ENCODE measurements at regions not wholly inside any gene's neighbourhood (a gene's known extent, or its start where the extent isn't known, plus 50 kb on each side); places are given as distances from the start of the nearest gene placed in this dataset.

DNA sequence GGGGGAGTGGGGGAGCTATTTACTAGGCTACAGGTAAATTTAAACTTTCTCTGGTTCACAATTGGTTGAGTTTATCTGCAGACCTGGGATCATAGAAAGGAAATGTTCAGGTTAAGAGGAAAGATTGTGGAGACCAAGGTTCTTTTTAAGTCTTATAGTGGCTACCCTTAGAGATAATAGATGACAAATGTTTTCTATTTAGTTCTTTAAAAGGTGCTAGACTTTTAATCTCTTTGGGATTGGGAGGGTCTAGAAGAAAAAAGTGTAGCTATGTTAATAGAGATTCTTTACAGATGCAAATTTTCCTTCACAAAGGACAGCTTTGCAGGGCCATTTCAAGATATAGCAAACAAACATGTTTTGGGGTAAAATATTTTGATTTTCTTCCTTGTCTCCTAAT lies 76.0 kb downstream of the TEX13C start:
- no peak for TF ChIP-seq EZH2 (IDR thresholded peaks at IDR 0.05)
- TF ChIP-seq, protein P1, sequence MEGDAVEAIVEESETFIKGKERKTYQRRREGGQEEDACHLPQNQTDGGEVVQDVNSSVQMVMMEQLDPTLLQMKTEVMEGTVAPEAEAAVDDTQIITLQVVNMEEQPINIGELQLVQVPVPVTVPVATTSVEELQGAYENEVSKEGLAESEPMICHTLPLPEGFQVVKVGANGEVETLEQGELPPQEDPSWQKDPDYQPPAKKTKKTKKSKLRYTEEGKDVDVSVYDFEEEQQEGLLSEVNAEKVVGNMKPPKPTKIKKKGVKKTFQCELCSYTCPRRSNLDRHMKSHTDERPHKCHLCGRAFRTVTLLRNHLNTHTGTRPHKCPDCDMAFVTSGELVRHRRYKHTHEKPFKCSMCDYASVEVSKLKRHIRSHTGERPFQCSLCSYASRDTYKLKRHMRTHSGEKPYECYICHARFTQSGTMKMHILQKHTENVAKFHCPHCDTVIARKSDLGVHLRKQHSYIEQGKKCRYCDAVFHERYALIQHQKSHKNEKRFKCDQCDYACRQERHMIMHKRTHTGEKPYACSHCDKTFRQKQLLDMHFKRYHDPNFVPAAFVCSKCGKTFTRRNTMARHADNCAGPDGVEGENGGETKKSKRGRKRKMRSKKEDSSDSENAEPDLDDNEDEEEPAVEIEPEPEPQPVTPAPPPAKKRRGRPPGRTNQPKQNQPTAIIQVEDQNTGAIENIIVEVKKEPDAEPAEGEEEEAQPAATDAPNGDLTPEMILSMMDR (IDR thresholded peaks at IDR 0.05), result no peak

All from neural progenitor cell (in vitro differentiated cells).